GM21360 (cell line): ENCODE measurements at regions not wholly inside any gene's neighbourhood (a gene's known extent, or its start where the extent isn't known, plus 50 kb on each side); places are given as distances from the start of the nearest gene placed in this dataset.

ENCODE experiments used
- ATAC-seq: cut with Tn5 transposase; IDR thresholded peaks from one replicate; pipeline ENCODE4 v1.9.1; 2021; ENCODE audit warnings: mild to moderate bottlenecking, moderate library complexity; ENCODE audit not compliant: unreplicated experiment

- no peak for ATAC-seq
Observed at GRCh38 chr12:13843841-13844240, 137.6 kb downstream of the GRIN2B start.

GRCh38 chr12:13841358-13841757, 140.0 kb downstream of the GRIN2B start:
- no peak for ATAC-seq

GRCh38 chr12:13839365-13840336, 141.8 kb downstream of the GRIN2B start:
- ATAC-seq: no peak

- ATAC-seq: no peak
Observed at GRCh38 chr12:13836099-13836498, 145.3 kb downstream of the GRIN2B start.

- ATAC-seq: no peak
Observed at GRCh38 chr12:13835652-13836051, 145.8 kb downstream of the GRIN2B start.

- no peak for ATAC-seq
Observed at GRCh38 chr12:13834241-13834640, 147.2 kb downstream of the GRIN2B start.

- no peak for ATAC-seq
Observed at GRCh38 chr12:13817131-13817530, 164.3 kb downstream of the GRIN2B start.

- no peak for ATAC-seq
Observed at GRCh38 chr12:13816394-13816793, 165.0 kb downstream of the GRIN2B start.

- no peak for ATAC-seq
Observed at GRCh38 chr12:13812168-13812567, 169.2 kb downstream of the GRIN2B start.

- ATAC-seq: no peak
Observed at GRCh38 chr12:13811061-13811460, 170.3 kb downstream of the GRIN2B start.

- ATAC-seq: no peak
Observed at GRCh38 chr12:13805041-13805440, 176.4 kb downstream of the GRIN2B start.

GRCh38 chr12:13801543-13801942, 179.9 kb downstream of the GRIN2B start:
- ATAC-seq: no peak

- no peak for ATAC-seq
Observed at GRCh38 chr12:13799574-13799973, 181.8 kb downstream of the GRIN2B start.

GRCh38 chr12:13798162-13798561, 183.2 kb downstream of the GRIN2B start:
- no peak for ATAC-seq

GRCh38 chr12:13794706-13795105, 186.7 kb downstream of the GRIN2B start:
- no peak for ATAC-seq

GRCh38 chr12:13790317-13790716, 191.1 kb downstream of the GRIN2B start:
- ATAC-seq: no peak

- no peak for ATAC-seq
Observed at GRCh38 chr12:13788626-13789025, 192.8 kb downstream of the GRIN2B start.

GRCh38 chr12:13786646-13787045, 194.8 kb downstream of the GRIN2B start:
- no peak for ATAC-seq

- no peak for ATAC-seq
Observed at GRCh38 chr12:13784504-13784903, 196.9 kb downstream of the GRIN2B start.

GRCh38 chr12:13780453-13780852, 200.9 kb downstream of the GRIN2B start:
- ATAC-seq: no peak

- ATAC-seq: no peak
Observed at GRCh38 chr12:13777374-13777773, 204.0 kb downstream of the GRIN2B start.

GRCh38 chr12:13772264-13772663, 209.1 kb downstream of the GRIN2B start:
- ATAC-seq: no peak

GRCh38 chr12:13770576-13770975, 210.8 kb downstream of the GRIN2B start:
- no peak for ATAC-seq
